ENCODE measurements at regions not wholly inside any gene's neighbourhood (a gene's known extent, or its start where the extent isn't known, plus 50 kb on each side); places are given as distances from the start of the nearest gene placed in this dataset.
"Not testable (repeated sequence)": the region's sequence is repeated elsewhere in the genome, so short reads cannot be mapped to it uniquely, and the experiment has no call there.

DNA sequence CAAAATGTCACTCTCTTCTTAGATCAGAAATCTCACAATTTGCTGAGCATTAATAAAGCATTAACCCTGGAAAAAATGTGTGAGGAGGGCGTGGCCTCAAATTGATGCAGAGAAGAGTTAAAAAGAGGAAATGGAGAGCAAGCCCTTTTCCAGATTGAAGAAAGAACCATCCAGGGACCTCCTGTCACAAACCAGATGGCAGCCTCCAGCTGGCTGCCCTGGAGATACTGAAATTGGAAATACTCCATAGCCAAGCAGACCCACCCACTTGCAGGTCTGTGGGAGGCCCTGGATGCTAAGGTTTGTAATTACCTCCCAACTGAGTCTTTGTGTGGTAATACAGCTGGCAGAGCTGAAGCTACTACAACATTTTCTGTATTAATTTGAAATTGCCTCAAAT lies 214.9 kb downstream of the IL20RB start:
- no peak overlapping the region for H3K4me3 ChIP-seq (ENCODE audit: low read depth, low read length)
- TF ChIP-seq CTCF (IDR thresholded peaks at IDR 0.05; ENCODE audit: low read depth, low read length): no peak

GRCh38 chr3:137174514-137174913 lies 216.7 kb downstream of the IL20RB start:
- no peak for TF ChIP-seq CTCF (IDR thresholded peaks at IDR 0.05; ENCODE audit: low read depth, low read length)
- H3K4me3 ChIP-seq (ENCODE audit: low read depth, low read length): no peak overlapping the region

DNA sequence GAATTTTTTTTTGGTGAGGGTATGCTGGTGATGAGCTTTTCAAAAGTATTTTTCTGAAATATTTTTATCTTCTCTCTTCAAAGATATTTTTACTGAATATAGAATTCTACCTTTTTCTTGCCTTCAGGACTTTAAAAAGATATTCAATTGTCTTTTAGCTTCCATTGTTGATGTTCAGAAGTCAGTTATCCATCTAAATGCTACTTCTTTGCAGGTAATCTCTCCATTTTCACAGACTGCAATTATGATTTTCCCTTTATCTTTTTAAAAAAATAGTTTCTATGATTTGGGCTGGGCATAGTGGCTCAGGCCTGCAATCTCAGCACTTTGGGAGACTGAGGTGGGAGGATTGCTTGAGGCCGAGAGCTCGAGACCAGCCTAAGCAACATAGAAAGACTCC lies 222.4 kb downstream of the IL20RB start:
- TF ChIP-seq CTCF (IDR thresholded peaks at IDR 0.05; ENCODE audit: low read depth, low read length): no peak
- H3K4me3 ChIP-seq (ENCODE audit: low read depth, low read length): no peak overlapping the region

DNA sequence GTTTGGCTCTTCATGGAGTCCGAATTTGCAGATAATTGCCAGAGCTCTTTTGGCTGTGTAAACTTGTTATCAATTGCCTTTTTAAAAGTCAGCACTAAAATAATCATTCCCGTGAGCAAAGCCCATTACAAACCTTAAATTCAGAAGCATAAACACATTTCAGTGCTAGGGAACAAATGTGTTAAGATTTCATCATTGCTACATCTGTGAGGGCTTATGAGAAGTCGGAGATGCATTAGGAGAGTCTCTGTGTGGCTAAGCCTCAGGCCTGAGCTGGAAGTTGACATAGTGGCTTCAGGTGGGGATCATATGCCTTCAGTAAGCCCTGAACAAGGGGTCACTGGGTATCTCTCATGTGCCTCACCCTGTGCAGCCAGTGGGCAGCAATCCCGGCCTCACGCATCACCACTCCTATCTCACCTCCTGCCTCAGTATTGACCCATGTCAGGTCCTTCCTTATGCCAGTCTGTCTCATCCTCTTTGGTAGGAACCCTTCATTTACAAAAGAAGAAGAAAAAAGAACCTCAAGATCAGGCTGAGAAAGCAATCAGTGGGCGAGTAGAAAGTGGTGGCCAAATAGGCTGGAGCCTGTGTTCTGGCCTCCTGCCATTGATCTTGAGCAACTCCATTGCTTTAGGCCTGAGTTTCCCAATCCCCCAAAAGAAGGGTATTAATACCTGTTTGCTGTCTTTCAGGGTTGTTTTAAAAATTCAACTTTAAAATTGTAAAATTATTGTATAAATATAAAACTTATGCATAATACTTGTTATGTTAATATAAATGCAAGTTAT lies 233.5 kb downstream of the IL20RB start:
- H3K4me3 ChIP-seq (ENCODE audit: low read depth, low read length): no peak overlapping the region
- TF ChIP-seq CTCF (IDR thresholded peaks at IDR 0.05; ENCODE audit: low read depth, low read length): no peak

GRCh38 chr3:137191951-137192350 lies 234.2 kb downstream of the IL20RB start:
- TF ChIP-seq CTCF (IDR thresholded peaks at IDR 0.05; ENCODE audit: low read depth, low read length): no peak
- H3K4me3 ChIP-seq (ENCODE audit: low read depth, low read length): no peak overlapping the region

- no peak overlapping the region for H3K4me3 ChIP-seq (ENCODE audit: low read depth, low read length)
- no peak for TF ChIP-seq CTCF (IDR thresholded peaks at IDR 0.05; ENCODE audit: low read depth, low read length)
These were observed 236.5 kb downstream of the IL20RB start for GRCh38 chr3:137194301-137194700.

GRCh38 chr3:137198374-137198773 lies 240.6 kb downstream of the IL20RB start:
- not testable (repeated sequence) for H3K4me3 ChIP-seq (ENCODE audit: low read depth, low read length)

- TF ChIP-seq CTCF (IDR thresholded peaks at IDR 0.05; ENCODE audit: low read depth, low read length): no peak
- no peak overlapping the region for H3K4me3 ChIP-seq (ENCODE audit: low read depth, low read length)
These were observed 241.9 kb downstream of the IL20RB start for GRCh38 chr3:137199678-137200077.
